ENCODE measurements at regions not wholly inside any gene's neighbourhood (a gene's known extent, or its start where the extent isn't known, plus 50 kb on each side); places are given as distances from the start of the nearest gene placed in this dataset.

- no peaks in the 10 kb centered on the region for H3K27me3 ChIP-seq (ENCODE audit: insufficient read depth, low read length)
- no peak overlapping the region for H3K4me3 ChIP-seq (ENCODE audit: insufficient read depth, low read length)
- no peak for DNase-seq (ENCODE audit: insufficient read length, low spot score, missing footprints)
- no peaks in the 10 kb centered on the region for H3K36me3 ChIP-seq (ENCODE audit: insufficient read depth, low read length)
- no peak overlapping the region for H3K4me2 ChIP-seq (ENCODE audit: insufficient read depth, low read length)
- H4K20me1 ChIP-seq (ENCODE audit: insufficient read depth, low read length): no peaks in the 10 kb centered on the region
- no peaks in the 10 kb centered on the region for H3K9me3 ChIP-seq (ENCODE audit: low read depth, low read length)
- H3K79me2 ChIP-seq (ENCODE audit: insufficient read depth, low read length): no peaks in the 10 kb centered on the region
- no peak for TF ChIP-seq CTCF (IDR thresholded peaks at IDR 0.05; ENCODE audit: extremely low read depth, low read depth, low read length)
- no peaks in the 10 kb centered on the region for H3K4me1 ChIP-seq (ENCODE audit: insufficient read depth, low read length)
- no peak overlapping the region for H3K27ac ChIP-seq (ENCODE audit: low read depth, low read length)
- no peak overlapping the region for H2AFZ ChIP-seq (ENCODE audit: low read length)
These were observed 98.9 kb upstream of the MAFB start for GRCh38 chr20:40787941-40788340.

- Histone ChIP-seq H3K79me2 (ENCODE audit: insufficient read depth, low read length) (no peaks in the 10 kb centered on the region), H3K4me3 (ENCODE audit: insufficient read depth, low read length) (no peak overlapping the region), H4K20me1 (ENCODE audit: insufficient read depth, low read length) (no peaks in the 10 kb centered on the region), H3K4me2 (ENCODE audit: insufficient read depth, low read length) (no peak overlapping the region), H2AFZ (ENCODE audit: low read length) (no peak overlapping the region), H3K9me3 (ENCODE audit: low read depth, low read length) (no peaks in the 10 kb centered on the region), H3K36me3 (ENCODE audit: insufficient read depth, low read length) (no peaks in the 10 kb centered on the region), H3K27ac (ENCODE audit: low read depth, low read length) (no peak overlapping the region), H3K27me3 (ENCODE audit: insufficient read depth, low read length) (no peaks in the 10 kb centered on the region), H3K4me1 (ENCODE audit: insufficient read depth, low read length) (no peaks in the 10 kb centered on the region)
- peak; percentile 55 for TF ChIP-seq CTCF (IDR thresholded peaks at IDR 0.05; ENCODE audit: extremely low read depth, low read depth, low read length)
- peak; percentile 75 for DNase-seq (ENCODE audit: insufficient read length, low spot score, missing footprints)
These were observed 108.4 kb upstream of the MAFB start for GRCh38 chr20:40797425-40797824.

GRCh38 chr20:40798066-40798465 lies 109.0 kb upstream of the MAFB start:
- H3K36me3 ChIP-seq (ENCODE audit: insufficient read depth, low read length): no peaks in the 10 kb centered on the region
- H3K27me3 ChIP-seq (ENCODE audit: insufficient read depth, low read length): no peaks in the 10 kb centered on the region
- H3K4me1 ChIP-seq (ENCODE audit: insufficient read depth, low read length): no peaks in the 10 kb centered on the region
- H3K4me2 ChIP-seq (ENCODE audit: insufficient read depth, low read length): no peak overlapping the region
- H3K9me3 ChIP-seq (ENCODE audit: low read depth, low read length): no peaks in the 10 kb centered on the region
- no peaks in the 10 kb centered on the region for H4K20me1 ChIP-seq (ENCODE audit: insufficient read depth, low read length)
- DNase-seq (ENCODE audit: insufficient read length, low spot score, missing footprints): no peak
- no peak overlapping the region for H3K4me3 ChIP-seq (ENCODE audit: insufficient read depth, low read length)
- no peak overlapping the region for H2AFZ ChIP-seq (ENCODE audit: low read length)
- H3K79me2 ChIP-seq (ENCODE audit: insufficient read depth, low read length): no peaks in the 10 kb centered on the region
- no peak overlapping the region for H3K27ac ChIP-seq (ENCODE audit: low read depth, low read length)
- TF ChIP-seq CTCF (IDR thresholded peaks at IDR 0.05; ENCODE audit: extremely low read depth, low read depth, low read length): no peak

- H3K27me3 ChIP-seq (ENCODE audit: insufficient read depth, low read length): no peaks in the 10 kb centered on the region
- H3K27ac ChIP-seq (ENCODE audit: low read depth, low read length): no peak overlapping the region
- TF ChIP-seq CTCF (IDR thresholded peaks at IDR 0.05; ENCODE audit: extremely low read depth, low read depth, low read length): no peak
- H3K9me3 ChIP-seq (ENCODE audit: low read depth, low read length): no peaks in the 10 kb centered on the region
- no peaks in the 10 kb centered on the region for H3K36me3 ChIP-seq (ENCODE audit: insufficient read depth, low read length)
- no peaks in the 10 kb centered on the region for H3K79me2 ChIP-seq (ENCODE audit: insufficient read depth, low read length)
- DNase-seq (ENCODE audit: insufficient read length, low spot score, missing footprints): no peak
- H3K4me1 ChIP-seq (ENCODE audit: insufficient read depth, low read length): no peaks in the 10 kb centered on the region
- H2AFZ ChIP-seq (ENCODE audit: low read length): no peak overlapping the region
- H3K4me3 ChIP-seq (ENCODE audit: insufficient read depth, low read length): no peak overlapping the region
- no peak overlapping the region for H3K4me2 ChIP-seq (ENCODE audit: insufficient read depth, low read length)
- H4K20me1 ChIP-seq (ENCODE audit: insufficient read depth, low read length): no peaks in the 10 kb centered on the region
These were observed 113.8 kb upstream of the MAFB start for GRCh38 chr20:40802886-40803285.

Data from osteoblast (primary cell).